ENCODE measurements at regions not wholly inside any gene's neighbourhood (a gene's known extent, or its start where the extent isn't known, plus 50 kb on each side); places are given as distances from the start of the nearest gene placed in this dataset.

DNA sequence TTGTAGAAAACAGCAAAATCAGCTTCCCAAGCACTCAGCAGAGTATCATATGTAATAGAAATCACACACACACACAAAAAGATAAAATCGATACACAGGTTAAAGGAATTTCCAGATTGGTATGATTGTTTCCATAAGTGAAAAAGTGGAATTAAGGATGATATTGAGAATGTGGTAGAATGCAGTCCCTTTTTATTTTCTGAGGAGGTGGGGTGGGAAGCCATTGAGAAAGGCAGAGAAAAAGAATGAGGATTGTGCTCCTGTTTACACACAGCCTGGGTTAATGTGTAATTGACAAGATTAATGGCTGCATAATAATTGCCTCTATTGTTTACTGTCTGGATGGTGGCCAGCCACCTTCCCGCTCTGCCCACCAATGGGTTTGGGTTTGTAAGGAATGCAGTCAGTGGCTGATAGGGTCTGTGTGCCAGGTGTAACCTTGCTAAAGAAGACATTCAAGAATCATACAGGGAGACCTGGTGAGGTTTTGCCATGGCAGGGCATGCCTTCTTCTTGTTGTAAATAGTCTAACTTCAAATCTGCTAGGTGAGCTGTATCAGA is 177.2 kb upstream of the MAP3K1 start (continued):
- TF ChIP-seq ZNF766 (CRISPR knock-in tag; IDR thresholded peaks at IDR 0.05; ENCODE audit: borderline replicate concordance) (no peak), FOXK2 (IDR thresholded peaks at IDR 0.05) (peak; percentile 49; the same call in 1 of the 2 replicates), FOXP1 (IDR thresholded peaks at IDR 0.05) (0 out of 2 replicates have a peak, but pooled peaks have one; percentile 57), FOXP1 (CRISPR knock-in tag; IDR thresholded peaks at IDR 0.05) (peak; percentile 78), KDM6A (CRISPR knock-in tag; IDR thresholded peaks at IDR 0.05; ENCODE audit: low read depth) (peak; percentile 26; the same call in 1 of the 2 replicates), HNRNPUL1 (IDR thresholded peaks at IDR 0.05; ENCODE audit: low read depth, low read length) (peak; percentile 22; the same call in 1 of the 2 replicates), FOXA3 (CRISPR knock-in tag; IDR thresholded peaks at IDR 0.05) (peak; percentile 91), KLF11 (CRISPR knock-in tag; IDR thresholded peaks at IDR 0.05) (no peak), PITX1 (CRISPR knock-in tag; IDR thresholded peaks at IDR 0.05) (peak; percentile 30; the same call in 1 of the 2 replicates), CBX1 (IDR thresholded peaks at IDR 0.05; ENCODE audit: low read depth) (no peak), FOXK1 (CRISPR knock-in tag; IDR thresholded peaks at IDR 0.05; ENCODE audit: borderline replicate concordance, low read depth) (peak; percentile 70; the same call in 1 of the 2 replicates), ETV5 (CRISPR knock-in tag; IDR thresholded peaks at IDR 0.05; ENCODE audit: borderline replicate concordance) (peak; percentile 9; the same call in 1 of the 2 replicates), HMG20A (CRISPR knock-in tag; IDR thresholded peaks at IDR 0.05; ENCODE audit: borderline replicate concordance) (peak; percentile 79), ZNF724P (CRISPR knock-in tag; IDR thresholded peaks at IDR 0.05; ENCODE audit: borderline replicate concordance) (no peak), SIX4 (CRISPR knock-in tag; IDR thresholded peaks at IDR 0.05) (no peak), ZNF121 (CRISPR knock-in tag; IDR thresholded peaks at IDR 0.05) (no peak), U2AF1 (optimal IDR thresholded peaks at IDR 0.05; ENCODE audit: low read depth, low read length) (no peak)
- TF ChIP-seq, protein P1, sequence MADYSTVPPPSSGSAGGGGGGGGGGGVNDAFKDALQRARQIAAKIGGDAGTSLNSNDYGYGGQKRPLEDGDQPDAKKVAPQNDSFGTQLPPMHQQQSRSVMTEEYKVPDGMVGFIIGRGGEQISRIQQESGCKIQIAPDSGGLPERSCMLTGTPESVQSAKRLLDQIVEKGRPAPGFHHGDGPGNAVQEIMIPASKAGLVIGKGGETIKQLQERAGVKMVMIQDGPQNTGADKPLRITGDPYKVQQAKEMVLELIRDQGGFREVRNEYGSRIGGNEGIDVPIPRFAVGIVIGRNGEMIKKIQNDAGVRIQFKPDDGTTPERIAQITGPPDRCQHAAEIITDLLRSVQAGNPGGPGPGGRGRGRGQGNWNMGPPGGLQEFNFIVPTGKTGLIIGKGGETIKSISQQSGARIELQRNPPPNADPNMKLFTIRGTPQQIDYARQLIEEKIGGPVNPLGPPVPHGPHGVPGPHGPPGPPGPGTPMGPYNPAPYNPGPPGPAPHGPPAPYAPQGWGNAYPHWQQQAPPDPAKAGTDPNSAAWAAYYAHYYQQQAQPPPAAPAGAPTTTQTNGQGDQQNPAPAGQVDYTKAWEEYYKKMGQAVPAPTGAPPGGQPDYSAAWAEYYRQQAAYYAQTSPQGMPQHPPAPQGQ (CRISPR knock-in tag; IDR thresholded peaks at IDR 0.05; ENCODE audit: borderline replicate concordance), result no peak
- TF ChIP-seq, protein P2, sequence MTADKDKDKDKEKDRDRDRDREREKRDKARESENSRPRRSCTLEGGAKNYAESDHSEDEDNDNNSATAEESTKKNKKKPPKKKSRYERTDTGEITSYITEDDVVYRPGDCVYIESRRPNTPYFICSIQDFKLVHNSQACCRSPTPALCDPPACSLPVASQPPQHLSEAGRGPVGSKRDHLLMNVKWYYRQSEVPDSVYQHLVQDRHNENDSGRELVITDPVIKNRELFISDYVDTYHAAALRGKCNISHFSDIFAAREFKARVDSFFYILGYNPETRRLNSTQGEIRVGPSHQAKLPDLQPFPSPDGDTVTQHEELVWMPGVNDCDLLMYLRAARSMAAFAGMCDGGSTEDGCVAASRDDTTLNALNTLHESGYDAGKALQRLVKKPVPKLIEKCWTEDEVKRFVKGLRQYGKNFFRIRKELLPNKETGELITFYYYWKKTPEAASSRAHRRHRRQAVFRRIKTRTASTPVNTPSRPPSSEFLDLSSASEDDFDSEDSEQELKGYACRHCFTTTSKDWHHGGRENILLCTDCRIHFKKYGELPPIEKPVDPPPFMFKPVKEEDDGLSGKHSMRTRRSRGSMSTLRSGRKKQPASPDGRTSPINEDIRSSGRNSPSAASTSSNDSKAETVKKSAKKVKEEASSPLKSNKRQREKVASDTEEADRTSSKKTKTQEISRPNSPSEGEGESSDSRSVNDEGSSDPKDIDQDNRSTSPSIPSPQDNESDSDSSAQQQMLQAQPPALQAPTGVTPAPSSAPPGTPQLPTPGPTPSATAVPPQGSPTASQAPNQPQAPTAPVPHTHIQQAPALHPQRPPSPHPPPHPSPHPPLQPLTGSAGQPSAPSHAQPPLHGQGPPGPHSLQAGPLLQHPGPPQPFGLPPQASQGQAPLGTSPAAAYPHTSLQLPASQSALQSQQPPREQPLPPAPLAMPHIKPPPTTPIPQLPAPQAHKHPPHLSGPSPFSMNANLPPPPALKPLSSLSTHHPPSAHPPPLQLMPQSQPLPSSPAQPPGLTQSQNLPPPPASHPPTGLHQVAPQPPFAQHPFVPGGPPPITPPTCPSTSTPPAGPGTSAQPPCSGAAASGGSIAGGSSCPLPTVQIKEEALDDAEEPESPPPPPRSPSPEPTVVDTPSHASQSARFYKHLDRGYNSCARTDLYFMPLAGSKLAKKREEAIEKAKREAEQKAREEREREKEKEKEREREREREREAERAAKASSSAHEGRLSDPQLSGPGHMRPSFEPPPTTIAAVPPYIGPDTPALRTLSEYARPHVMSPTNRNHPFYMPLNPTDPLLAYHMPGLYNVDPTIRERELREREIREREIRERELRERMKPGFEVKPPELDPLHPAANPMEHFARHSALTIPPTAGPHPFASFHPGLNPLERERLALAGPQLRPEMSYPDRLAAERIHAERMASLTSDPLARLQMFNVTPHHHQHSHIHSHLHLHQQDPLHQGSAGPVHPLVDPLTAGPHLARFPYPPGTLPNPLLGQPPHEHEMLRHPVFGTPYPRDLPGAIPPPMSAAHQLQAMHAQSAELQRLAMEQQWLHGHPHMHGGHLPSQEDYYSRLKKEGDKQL (CRISPR knock-in tag; IDR thresholded peaks at IDR 0.05; ENCODE audit: low read depth), result 0 out of 2 replicates have a peak, but pooled peaks have one; percentile 27
- TF ChIP-seq, protein P3, sequence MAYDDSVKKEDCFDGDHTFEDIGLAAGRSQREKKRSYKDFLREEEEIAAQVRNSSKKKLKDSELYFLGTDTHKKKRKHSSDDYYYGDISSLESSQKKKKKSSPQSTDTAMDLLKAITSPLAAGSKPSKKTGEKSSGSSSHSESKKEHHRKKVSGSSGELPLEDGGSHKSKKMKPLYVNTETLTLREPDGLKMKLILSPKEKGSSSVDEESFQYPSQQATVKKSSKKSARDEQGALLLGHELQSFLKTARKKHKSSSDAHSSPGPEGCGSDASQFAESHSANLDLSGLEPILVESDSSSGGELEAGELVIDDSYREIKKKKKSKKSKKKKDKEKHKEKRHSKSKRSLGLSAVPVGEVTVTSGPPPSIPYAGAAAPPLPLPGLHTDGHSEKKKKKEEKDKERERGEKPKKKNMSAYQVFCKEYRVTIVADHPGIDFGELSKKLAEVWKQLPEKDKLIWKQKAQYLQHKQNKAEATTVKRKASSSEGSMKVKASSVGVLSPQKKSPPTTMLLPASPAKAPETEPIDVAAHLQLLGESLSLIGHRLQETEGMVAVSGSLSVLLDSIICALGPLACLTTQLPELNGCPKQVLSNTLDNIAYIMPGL (CRISPR knock-in tag; IDR thresholded peaks at IDR 0.05; ENCODE audit: borderline replicate concordance in 1 of 2, low read depth in 1 of 2), result peak in 1 of 2 experiments; percentile 23; a peak in 1 of 4 replicates
- TF ChIP-seq, protein P4, sequence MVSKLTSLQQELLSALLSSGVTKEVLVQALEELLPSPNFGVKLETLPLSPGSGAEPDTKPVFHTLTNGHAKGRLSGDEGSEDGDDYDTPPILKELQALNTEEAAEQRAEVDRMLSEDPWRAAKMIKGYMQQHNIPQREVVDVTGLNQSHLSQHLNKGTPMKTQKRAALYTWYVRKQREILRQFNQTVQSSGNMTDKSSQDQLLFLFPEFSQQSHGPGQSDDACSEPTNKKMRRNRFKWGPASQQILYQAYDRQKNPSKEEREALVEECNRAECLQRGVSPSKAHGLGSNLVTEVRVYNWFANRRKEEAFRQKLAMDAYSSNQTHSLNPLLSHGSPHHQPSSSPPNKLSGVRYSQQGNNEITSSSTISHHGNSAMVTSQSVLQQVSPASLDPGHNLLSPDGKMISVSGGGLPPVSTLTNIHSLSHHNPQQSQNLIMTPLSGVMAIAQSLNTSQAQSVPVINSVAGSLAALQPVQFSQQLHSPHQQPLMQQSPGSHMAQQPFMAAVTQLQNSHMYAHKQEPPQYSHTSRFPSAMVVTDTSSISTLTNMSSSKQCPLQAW (CRISPR knock-in tag; IDR thresholded peaks at IDR 0.05), result peak; percentile 97

Measured in HepG2 (cell line).